Fibroblast of skin of right biceps (primary cell): ENCODE measurements at regions not wholly inside any gene's neighbourhood (a gene's known extent, or its start where the extent isn't known, plus 50 kb on each side); places are given as distances from the start of the nearest gene placed in this dataset.
A peak's percentile ranks its signal among the peaks of the same experiment; 100 is the strongest.
"Not testable (repeated sequence)": the region's sequence is repeated elsewhere in the genome, so short reads cannot be mapped to it uniquely, and the experiment has no call there.

ENCODE experiments used
- DNase-seq: peaks from one replicate; pipeline ENCODE4 v3.0.0-alpha.2; 2013

DNA sequence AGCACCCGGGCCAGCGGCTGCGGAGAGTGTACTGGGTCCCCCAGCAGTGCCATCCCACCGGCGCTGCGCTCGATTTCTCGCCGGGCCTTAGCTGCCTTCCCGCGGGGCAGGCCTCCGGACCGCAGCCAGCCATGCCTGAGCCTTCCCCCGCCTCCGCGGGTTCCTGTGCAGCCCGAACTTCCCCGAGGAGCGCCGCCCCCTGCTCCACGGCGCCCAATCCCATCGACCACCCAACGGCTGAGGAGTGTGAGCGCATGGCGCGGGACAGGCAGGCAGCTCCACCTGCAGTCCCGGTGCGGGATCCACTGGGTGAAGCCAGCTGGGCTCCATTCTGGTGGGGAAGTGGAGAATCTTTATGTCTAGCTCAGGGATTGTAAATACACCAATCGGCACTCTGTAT is 325.4 kb downstream of the PPP1R3A start:
- not testable (repeated sequence) for DNase-seq

- not testable (repeated sequence) for DNase-seq
Observed at GRCh38 chr7:113592924-113593323, 325.9 kb downstream of the PPP1R3A start.

GRCh38 chr7:113582471-113582870 is 336.3 kb downstream of the PPP1R3A start:
- peak; percentile 48 for DNase-seq

DNA sequence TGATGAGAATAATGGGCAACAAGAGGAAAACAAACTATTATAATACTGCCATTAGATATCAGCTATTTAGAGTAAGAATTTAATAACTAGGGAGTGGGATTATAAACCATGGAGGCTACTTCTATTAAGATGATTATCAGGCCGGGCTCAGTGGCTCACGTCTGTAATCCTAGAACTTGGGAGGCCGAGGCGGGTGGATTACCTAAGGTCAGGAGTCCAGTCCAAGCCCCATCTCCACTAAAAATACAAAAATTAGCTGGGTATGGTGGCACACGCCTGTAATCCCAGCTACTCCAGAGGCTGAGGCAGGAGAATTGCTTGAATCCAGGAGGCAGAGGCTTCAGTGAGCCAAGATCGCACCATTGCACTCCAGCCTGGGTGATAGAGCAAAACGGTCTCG is 355.6 kb downstream of the PPP1R3A start:
- DNase-seq, result not testable (repeated sequence)

GRCh38 chr7:113562801-113563200 is 356.0 kb downstream of the PPP1R3A start:
- DNase-seq, result no peak

GRCh38 chr7:113562242-113562641 is 356.6 kb downstream of the PPP1R3A start:
- DNase-seq, result no peak

DNA sequence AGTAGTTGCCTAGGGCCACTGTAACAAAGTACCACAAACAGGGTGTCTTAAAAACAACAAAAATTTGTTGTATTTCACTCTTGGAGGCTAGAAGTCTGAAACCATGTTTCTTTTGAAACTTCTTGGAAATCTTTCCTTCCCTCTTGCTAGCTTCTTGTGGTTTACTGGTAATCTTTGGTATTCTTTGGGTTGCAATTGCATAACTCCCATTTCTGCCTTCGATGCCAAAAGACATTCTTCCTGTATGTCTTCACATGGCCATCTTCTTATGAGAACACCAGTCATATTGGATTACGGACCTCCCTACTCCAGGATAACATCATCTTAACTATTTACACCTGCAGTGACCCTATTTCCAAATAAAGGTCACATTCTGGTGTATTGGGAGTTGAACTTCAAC is 357.4 kb downstream of the PPP1R3A start:
- DNase-seq, result peak; percentile 61

- DNase-seq, result no peak
Observed at GRCh38 chr7:113550966-113551365, 367.8 kb downstream of the PPP1R3A start.

DNA sequence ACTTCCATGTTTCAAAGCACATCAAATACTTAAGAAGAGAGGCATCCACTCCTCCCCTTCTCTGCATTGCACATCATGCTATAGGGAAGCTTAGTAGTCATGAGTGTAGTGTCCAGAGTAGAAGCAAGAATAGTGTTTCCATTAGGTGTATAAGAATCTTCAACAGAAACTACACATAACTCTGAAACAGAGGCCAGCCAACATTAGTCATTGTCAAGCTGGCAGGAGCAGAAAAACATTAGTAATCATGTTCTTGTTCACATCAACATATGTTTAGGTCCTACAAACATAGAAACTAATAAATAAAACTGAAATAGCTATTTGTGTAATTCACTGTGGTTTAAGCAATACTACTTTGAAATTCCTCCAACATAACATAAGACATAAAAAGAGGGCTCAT is 370.2 kb downstream of the PPP1R3A start:
- no peak for DNase-seq

DNA sequence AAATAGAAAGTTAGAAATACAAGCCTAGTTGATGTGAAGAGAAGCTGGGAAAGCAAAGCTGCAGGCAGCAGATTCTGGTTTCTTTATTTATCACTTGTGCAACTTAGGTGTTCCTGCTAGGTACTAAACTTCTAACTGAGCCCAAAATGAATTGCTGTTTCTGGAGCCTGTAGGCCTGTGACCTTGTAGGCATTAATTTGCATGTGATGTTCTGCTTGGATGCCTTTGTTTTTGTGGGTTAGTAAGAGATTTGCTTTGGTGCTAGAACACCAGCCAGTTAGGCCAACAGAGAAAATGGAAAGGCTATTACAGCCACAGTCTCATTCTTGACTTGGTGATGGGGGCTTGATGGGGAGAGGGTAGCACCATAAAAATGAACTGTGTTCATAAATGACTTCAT is 370.7 kb downstream of the PPP1R3A start:
- no peak for DNase-seq

DNA sequence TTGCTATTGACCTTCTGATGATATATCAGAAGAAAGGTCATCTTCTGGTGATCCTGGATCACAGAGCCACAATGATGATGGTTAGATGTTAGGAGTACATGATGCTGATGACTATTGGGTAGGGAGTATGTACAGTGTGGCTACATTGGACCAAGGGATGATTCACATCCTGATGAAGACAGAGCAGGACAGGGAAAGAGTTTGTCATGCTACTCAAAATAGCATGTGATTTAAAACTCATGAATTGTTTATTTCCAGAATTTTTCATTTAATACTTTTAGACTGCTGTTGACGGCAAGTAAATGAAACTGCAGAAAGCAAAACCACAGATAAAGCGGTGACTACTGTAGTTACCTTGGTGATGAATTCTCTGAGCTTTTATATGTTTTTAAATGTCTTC is 397.3 kb downstream of the PPP1R3A start:
- DNase-seq, result peak; percentile 13

- DNase-seq, result no peak
Observed at GRCh38 chr7:113519472-113519871, 399.3 kb downstream of the PPP1R3A start.

GRCh38 chr7:113504691-113505090 is 386.3 kb upstream of the SMIM30 start:
- DNase-seq, result no peak

DNA sequence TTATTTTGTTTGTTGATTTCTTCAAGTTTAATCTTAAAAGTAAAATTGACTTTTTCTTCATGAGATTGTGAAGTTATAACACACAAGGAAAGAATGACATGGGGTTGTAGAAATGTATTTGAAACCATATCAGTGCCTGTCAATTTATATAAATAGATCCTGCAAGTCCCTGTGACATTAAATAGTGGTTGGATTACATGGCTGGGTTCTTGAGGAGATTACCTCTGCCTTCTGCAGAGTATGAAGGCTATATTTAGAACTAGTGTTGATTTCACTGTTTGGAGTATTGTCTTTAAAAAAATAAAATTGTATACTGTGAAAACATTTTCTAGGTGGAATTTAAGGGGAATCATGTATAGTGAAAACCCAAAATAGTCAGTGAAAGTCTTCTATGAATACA is 385.8 kb upstream of the SMIM30 start:
- no peak for DNase-seq

GRCh38 chr7:113496586-113496985 is 378.2 kb upstream of the SMIM30 start:
- not testable (repeated sequence) for DNase-seq

GRCh38 chr7:113494797-113495566 is 376.6 kb upstream of the SMIM30 start:
- DNase-seq, result not testable (repeated sequence)

GRCh38 chr7:113491305-113491704 is 373.0 kb upstream of the SMIM30 start:
- no peak for DNase-seq

DNA sequence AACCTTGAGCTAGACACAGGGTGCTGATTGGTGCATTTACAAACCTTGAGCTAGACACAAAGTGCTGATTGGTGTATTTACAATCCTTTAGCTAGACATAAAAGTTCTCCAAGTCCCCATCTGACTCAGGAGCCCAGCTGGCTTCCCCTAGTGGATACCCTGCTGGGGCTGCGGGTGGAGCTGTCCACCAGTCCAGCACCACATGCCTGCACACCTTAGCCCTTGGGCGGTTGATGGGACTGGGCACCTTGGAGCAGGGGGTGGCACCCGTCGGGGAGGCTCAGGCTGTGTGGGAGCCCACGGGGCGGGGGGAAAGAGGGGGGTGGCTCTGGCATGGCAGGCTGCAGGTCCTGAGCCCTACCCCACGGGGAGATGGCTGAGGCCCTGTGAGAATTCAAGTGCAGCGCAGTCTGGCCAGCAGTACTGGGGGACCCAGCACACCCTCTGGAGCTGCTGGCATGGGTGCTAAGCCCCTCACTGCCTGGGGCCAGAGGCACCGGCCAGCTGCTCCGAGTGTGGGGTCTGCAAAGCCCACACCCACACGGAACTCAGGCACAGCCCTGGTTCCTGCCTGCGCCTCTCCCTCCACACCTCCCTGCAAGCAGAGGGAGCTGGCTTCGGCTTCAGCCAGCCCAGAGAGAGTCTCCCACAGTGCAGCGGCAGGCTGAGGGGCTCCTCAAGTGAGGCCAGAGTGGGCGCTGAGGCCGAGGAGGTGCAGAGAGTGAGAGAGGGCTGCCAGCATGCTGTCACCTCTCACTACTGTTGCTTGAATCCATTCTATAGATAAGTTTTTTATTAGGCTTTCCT is 369.8 kb upstream of the SMIM30 start:
- no peak for DNase-seq

GRCh38 chr7:113486548-113486947 is 368.2 kb upstream of the SMIM30 start:
- DNase-seq, result no peak

- DNase-seq, result no peak
Observed at GRCh38 chr7:113483657-113484056, 365.3 kb upstream of the SMIM30 start.

GRCh38 chr7:113480537-113480936 is 362.2 kb upstream of the SMIM30 start:
- no peak for DNase-seq

- DNase-seq, result no peak
Observed at GRCh38 chr7:113464096-113464855, 345.9 kb upstream of the SMIM30 start.

DNA sequence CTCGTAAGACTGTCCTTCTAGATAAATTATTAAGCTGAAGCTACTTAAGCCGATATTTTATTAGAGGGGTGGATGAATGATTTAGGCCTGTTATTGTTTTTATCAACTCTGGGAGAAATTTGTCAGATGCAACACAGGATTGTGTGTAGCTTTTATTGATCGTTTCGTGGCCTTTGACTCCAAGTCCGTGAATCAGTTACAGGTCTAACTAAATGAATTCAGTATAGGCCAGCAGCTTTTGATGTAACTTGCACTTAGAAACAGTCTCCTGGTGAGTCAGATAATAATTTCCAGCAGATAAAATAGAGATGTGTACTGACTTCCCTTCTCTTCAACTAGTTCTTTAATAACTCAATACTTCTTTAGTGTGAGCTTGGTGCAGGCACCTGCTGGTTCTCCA is 341.7 kb upstream of the SMIM30 start:
- no peak for DNase-seq

GRCh38 chr7:113456533-113456932 is 338.2 kb upstream of the SMIM30 start:
- DNase-seq, result no peak
